ENCODE measurements at regions not wholly inside any gene's neighbourhood (a gene's known extent, or its start where the extent isn't known, plus 50 kb on each side); places are given as distances from the start of the nearest gene placed in this dataset.
"Not testable (repeated sequence)": the region's sequence is repeated elsewhere in the genome, so short reads cannot be mapped to it uniquely, and the experiment has no call there.

DNA sequence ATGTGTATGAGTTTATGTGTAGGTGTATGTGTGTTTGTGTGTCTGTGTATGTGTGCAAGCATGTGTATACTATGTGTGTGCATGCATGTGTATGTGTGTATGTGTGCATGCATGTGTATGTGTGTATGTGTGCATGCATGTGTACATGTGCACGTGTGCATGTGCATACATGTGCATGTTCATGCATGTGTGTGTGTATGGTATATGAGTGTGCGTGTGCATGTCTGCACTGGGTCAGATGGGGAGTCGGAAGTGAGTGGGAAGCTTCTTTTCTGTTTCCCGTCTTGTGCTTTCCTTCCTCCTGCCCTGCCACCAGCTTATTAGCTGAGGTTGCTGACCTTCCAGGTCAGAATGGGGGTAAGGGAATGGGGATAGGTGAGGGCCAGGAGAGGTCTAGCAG, 174.7 kb downstream of the MAP2K4 start:
- H3K36me3 Mint-ChIP-seq: no peaks in the 10 kb centered on the region
- H3K9me3 Mint-ChIP-seq: peaks cover 2 to 4% (median 3%) of the 10 kb centered on the region in 3 donors
- no peak overlapping the region for H3K4me3 Mint-ChIP-seq

DNA sequence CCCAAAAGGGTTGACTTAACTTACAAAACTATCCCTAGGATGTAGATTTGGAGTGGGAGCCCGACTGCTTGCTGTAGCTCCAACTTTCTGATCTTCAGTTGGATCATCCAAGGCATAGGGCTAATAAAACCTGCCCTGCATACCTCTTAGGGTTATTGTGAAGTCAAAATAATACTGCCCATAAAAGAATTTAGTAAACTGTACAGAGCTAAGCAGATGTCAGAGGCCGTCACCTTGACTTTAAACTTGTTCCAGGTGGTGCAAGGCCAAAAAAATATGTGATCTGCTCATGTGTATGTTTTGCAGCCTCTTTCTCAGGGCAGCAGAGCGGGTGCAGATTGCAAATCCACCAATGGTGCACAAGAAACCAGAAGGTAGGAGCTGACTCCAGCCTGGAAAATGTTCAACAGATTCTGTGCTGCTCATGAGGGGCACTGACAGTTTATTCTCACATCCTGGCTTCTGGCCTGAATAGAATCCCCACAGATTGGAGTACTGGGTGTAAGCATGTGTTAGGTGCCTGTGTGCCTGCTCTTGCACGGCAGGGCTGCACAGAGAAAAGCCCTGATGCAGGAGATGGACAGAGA, 180.7 kb downstream of the MAP2K4 start:
- no peaks in the 10 kb centered on the region for H3K4me1 Mint-ChIP-seq
- H3K36me3 Mint-ChIP-seq: no peaks in the 10 kb centered on the region
- H3K27me3 Mint-ChIP-seq: no peaks in the 10 kb centered on the region
- peak overlapping the region in 1 of 3 donors; percentile 15 for H3K27ac Mint-ChIP-seq
- no peak overlapping the region for H3K4me3 Mint-ChIP-seq
- peaks cover 0 to 2% (median 0%) of the 10 kb centered on the region in 3 donors for H3K9me3 Mint-ChIP-seq

More for the DNA sequence above, 174.7 kb downstream of the MAP2K4 start:
- H3K4me1 Mint-ChIP-seq: peaks cover 0 to 2% (median 0%) of the 10 kb centered on the region in 3 donors
- H3K27ac Mint-ChIP-seq: no peak overlapping the region
- H3K27me3 Mint-ChIP-seq: no peaks in the 10 kb centered on the region

DNA sequence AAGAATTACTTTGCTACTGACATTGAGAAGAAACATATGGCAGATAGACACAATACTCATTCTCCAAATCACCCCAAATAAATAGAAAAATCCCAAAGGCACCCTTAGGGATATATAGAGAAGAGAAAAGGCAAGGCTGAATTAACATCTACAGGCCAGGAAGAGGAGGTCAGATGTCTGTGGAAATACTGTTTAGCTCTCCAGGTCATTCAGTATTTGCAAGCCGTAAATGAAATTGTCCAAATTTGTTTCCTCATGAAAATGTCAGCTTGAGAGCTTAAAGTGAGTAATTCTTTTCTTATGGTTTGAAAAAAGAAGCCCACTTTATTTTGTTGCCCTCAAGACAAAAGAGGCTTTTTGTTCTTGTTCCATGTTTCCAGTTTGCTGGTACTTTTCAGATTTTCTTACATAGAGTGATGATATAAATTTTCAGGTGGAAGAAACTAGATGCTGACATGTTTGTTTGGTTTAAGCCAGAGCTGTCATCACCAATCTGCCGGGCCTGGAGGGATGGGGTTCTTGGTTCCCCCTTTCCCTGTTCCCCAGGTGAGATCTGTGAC, 189.0 kb downstream of the MAP2K4 start:
- H3K4me3 Mint-ChIP-seq: no peak overlapping the region
- H3K9me3 Mint-ChIP-seq: peaks cover 0 to 3% (median 0%) of the 10 kb centered on the region in 3 donors
- no peak overlapping the region for H3K27ac Mint-ChIP-seq
- H3K36me3 Mint-ChIP-seq: no peaks in the 10 kb centered on the region
- H3K4me1 Mint-ChIP-seq: peaks cover 0 to 1% (median 0%) of the 10 kb centered on the region in 3 donors
- peaks cover 2% of the 10 kb centered on the region for H3K27me3 Mint-ChIP-seq

DNA sequence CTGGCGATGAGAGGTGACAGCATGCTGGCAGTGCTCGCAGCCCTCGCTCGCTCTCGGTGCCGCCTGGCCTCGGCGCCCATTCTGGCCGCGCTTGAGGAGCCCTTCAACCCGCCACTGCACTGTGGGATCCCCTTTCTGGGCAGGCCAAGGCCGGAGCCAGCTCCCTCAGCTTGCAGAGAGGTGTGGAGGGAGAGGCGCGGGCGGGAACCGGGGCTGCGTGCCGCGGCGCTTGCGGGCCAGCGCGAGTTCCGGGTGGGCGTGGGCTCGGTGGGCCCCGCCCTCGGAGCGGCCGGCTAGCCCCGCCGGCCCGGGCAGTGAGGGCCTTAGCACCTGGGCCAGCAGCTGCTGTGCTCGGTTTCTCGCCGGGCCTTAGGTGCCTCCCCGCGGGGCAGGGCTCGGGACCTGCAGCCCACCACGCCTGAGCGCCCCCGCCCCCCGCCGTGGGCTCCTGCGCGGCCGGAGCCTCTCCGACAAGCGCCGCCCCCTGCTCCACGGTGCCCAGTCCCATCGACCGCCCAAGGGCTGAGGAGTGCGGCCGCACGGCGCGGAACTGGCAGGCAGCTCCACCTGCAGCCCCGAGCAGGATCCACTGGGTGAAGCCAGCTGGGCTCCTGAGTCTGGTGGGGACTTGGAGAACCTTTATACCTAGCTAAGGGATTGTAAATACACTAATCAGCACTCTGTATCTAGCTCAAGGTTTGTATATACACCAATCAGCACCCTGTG, 200.2 kb downstream of the MAP2K4 start:
- H3K4me3 Mint-ChIP-seq, H3K9me3 Mint-ChIP-seq, H3K27me3 Mint-ChIP-seq, H3K36me3 Mint-ChIP-seq, H3K4me1 Mint-ChIP-seq, H3K27ac Mint-ChIP-seq: not testable (repeated sequence)

DNA sequence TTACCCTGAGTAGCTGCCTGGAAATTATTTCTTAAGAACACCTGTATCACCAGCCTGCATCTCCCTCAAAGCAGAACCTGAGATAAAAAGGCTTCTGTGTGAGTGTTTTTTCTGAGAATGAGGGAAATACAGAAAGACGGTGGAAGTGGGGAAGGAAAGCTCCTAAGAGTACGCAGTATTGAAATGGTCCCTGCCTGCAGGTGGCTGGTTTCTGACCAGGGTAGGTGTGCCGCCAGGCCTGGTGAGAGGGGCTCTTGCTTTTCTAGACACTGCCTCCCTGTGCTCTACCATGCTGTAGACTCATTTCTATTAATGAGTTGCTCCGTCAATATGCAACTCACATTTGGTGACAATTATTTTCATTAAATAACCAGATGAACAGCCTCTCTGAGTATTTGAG, 201.7 kb downstream of the MAP2K4 start:
- Mint-ChIP-seq H3K27me3 (peaks cover 7% of the 10 kb centered on the region), H3K9me3 (peaks cover 3 to 9% (median 3%) of the 10 kb centered on the region in 3 donors), H3K27ac (no peak overlapping the region), H3K4me3 (no peak overlapping the region), H3K36me3 (no peaks in the 10 kb centered on the region), H3K4me1 (no peaks in the 10 kb centered on the region)

DNA sequence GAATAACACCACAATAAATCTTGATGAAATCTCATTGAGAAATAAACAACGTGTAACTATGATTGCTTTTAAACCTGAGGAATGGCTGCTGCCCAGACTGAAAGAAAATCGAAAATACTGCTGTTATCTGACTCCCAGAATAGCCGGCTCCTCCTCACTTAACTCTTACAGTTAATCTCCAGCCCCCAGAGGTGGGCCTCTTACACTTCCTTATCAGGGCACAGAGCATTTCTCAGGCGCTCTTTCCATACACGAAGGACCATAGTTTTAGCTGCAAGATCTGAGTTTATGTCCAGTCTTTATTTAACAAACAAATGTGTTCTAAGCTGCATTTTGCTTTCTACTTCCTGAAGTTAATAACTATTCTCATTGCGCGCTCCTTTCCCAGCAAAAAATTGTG, 206.9 kb downstream of the MAP2K4 start:
- peaks cover 2% of the 10 kb centered on the region for H3K27me3 Mint-ChIP-seq

DNA sequence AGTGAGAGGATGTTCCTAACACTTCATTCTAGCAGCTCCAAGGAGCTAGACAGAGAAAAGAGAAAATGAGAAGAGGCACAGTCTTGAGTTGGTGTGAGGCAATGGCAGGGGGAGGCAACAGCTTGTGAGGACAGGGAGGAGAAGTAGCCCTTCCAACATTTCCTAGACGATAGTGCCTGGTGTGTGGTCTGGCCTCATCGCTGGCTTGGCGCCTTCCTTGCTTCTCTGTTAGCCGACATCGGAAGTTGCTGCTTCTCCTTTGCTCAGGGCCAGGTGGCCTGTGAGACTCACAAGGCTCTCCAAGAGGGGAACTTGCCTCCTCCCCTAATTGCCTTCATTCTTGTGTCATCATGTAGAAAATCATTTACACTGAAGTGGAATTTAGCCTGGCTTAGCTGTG, 208.7 kb downstream of the MAP2K4 start:
- peaks cover 2% of the 10 kb centered on the region for H3K27me3 Mint-ChIP-seq
- H3K27ac Mint-ChIP-seq: no peak overlapping the region
- H3K9me3 Mint-ChIP-seq: peaks cover 0 to 6% (median 0%) of the 10 kb centered on the region in 3 donors
- no peak overlapping the region for H3K4me3 Mint-ChIP-seq
- H3K4me1 Mint-ChIP-seq: no peaks in the 10 kb centered on the region
- peaks cover 1% of the 10 kb centered on the region for H3K36me3 Mint-ChIP-seq

More for the DNA sequence above, 206.9 kb downstream of the MAP2K4 start:
- Mint-ChIP-seq H3K4me1 (no peaks in the 10 kb centered on the region), H3K9me3 (peaks cover 0 to 2% (median 0%) of the 10 kb centered on the region in 3 donors), H3K4me3 (no peak overlapping the region), H3K27ac (no peak overlapping the region), H3K36me3 (no peaks in the 10 kb centered on the region)

DNA sequence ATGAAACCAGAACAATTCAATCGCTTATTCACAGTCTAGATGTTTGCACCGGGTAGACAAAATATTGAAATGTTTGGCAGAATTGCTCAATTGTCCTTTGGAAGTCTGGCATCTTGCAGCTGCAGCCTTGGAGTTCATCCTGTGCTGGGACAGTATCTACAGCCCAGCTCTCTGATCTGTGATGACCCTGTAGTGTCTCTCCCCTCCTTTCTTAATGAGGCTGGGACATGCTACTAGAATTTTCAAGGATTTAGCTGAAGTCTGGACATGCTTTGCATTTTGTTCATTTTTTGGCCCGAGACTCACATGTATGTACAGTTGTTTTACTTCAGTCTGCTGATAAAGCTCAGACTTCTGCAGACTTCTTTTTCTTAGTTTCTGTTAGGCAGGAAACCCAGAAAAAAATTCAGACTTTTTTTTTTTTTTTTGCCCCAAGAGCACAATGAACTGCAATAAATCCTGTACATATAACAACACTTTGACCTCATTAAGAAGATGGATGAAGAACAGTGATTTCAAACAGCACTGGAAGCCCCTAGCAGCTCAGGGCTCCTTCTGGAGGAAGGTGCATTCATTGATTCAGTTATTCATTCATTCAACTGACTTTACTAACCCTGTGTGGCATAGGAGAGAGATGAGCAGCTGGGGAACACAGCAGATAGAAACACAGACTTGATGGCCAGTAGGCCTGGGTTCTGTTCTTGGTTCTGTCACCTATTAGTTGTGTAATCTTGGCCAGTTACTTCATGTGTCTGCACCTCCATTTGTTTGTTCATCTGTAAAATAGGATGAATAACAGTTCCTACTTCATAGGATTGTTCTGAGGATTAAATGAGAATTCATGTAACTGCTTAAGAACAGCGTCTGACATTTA, 210.0 kb downstream of the MAP2K4 start:
- H3K27ac Mint-ChIP-seq: no peak overlapping the region
- peaks cover 2% of the 10 kb centered on the region for H3K27me3 Mint-ChIP-seq
- peaks cover 1% of the 10 kb centered on the region for H3K36me3 Mint-ChIP-seq
- H3K4me1 Mint-ChIP-seq: no peaks in the 10 kb centered on the region
- H3K4me3 Mint-ChIP-seq: no peak overlapping the region
- peaks cover 0 to 6% (median 0%) of the 10 kb centered on the region in 3 donors for H3K9me3 Mint-ChIP-seq

DNA sequence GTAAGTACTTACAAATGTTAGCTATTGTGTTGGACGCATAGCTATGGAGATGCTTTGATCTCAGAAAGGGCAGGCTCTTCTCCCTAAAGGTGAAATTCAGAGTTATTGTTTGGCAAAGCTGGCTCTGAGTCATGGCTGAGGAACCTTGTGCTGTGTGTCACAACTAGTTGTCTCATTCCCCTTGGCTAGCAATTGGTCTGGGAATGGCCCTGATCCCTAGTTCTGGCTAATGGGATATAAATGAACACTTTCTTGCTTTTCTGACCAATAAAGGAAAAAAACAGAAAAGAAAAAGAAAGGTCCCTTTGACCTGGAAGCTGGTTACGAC, 210.6 kb downstream of the MAP2K4 start:
- peaks cover 1% of the 10 kb centered on the region for H3K36me3 Mint-ChIP-seq
- no peak overlapping the region for H3K27ac Mint-ChIP-seq
- no peaks in the 10 kb centered on the region for H3K4me1 Mint-ChIP-seq
- peaks cover 0 to 6% (median 0%) of the 10 kb centered on the region in 3 donors for H3K9me3 Mint-ChIP-seq
- no peak overlapping the region for H3K4me3 Mint-ChIP-seq
- H3K27me3 Mint-ChIP-seq: no peaks in the 10 kb centered on the region

DNA sequence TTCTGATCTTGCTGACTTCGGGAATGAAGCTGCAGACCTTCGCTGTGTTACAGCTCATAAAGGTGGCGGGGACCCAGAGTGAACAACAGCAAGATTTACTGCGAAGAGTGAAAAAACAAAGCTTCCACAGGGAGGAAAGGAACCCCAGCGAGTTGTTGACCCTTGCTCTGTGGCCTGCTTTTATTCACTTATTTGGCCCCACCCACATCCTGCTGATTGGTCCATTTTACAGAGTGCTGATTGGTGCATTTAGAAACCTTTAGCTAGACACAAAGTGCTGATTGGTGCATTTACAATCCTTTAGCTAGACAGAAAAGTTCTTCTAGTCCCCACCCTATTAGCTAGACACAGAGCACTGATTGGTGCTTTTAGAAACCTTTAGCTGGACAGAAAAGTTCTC, 218.3 kb downstream of the MAP2K4 start:
- H3K9me3 Mint-ChIP-seq, H3K4me3 Mint-ChIP-seq, H3K27ac Mint-ChIP-seq, H3K4me1 Mint-ChIP-seq, H3K27me3 Mint-ChIP-seq, H3K36me3 Mint-ChIP-seq: not testable (repeated sequence)

DNA sequence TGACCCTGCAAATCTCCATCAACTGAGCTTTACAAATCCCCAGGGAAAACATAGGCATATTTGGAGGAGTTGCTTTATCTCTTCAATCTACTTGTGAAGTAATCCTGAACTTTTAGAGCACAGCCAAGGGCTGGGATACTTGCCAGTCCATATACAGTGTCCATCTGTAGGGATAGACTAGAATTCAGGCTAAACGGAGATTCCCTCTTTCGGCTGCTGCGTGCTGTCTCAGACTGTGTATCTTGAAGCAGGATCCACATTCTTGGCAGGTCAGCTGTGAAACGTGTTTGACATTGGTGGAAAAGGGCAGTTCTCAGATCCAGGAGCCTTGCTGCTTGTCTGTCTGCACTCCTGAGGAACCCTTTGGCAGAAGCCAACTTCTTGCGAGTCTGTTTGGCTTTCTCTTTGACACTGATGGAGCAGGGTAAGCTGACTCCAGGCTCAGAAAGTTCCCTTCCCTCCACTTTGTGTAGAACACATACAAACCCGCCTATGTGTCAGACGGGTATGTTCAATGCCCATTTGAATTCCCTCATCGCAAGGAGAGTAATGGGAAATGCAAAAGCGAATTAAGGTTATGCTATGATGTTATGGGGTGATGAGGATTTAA, 221.8 kb downstream of the MAP2K4 start:
- Mint-ChIP-seq H3K9me3 (no peaks in the 10 kb centered on the region), H3K27ac (no peak overlapping the region), H3K36me3 (no peaks in the 10 kb centered on the region), H3K27me3 (peaks cover 4% of the 10 kb centered on the region), H3K4me3 (no peak overlapping the region), H3K4me1 (no peaks in the 10 kb centered on the region)

DNA sequence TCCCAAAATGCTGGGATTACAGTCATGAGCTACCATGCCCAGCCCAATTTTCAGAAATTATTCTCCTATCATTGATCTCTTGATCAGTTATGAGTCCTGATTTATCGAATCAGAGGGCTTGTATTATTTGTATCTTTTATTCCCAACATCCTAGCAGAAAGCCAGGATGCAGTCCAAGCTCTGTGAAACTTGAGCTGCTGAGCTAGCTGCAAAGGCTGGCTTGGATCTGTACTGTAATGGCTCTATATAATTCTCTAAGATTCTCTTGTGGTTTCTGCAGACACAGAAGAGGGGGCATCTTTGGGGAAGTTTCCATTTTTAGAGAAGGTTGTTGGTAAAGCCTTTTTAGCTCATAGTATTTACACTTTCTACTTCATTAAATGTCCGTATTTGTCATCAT, 227.1 kb downstream of the MAP2K4 start:
- Mint-ChIP-seq H3K36me3 (no peaks in the 10 kb centered on the region), H3K4me3 (no peak overlapping the region), H3K9me3 (no peaks in the 10 kb centered on the region), H3K4me1 (peaks cover 0 to 1% (median 0%) of the 10 kb centered on the region in 3 donors), H3K27ac (no peak overlapping the region), H3K27me3 (peaks cover 9% of the 10 kb centered on the region)

DNA sequence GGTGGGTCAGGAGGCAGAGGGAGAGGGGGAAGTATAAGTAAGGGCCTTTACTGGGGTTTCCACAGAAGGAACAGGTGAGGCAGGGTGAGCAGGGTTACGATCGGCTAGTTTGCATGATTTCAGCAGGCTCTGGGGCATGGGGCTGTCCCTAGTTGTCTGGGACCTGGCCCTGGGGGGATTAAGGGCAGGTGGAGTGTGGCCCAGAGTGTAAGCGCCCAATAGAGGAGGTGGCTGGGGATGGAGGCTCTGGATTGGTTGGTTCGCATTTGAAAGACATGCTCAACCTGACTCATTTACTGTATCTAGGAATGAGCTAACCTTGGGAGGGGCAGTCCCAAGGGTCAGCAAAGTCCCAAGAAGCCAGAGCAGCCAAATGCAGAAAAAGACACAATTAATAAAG, 230.3 kb downstream of the MAP2K4 start:
- peak overlapping the region in 1 of 3 donors; percentile 44 for H3K27ac Mint-ChIP-seq
- H3K4me1 Mint-ChIP-seq: peaks cover 0 to 2% (median 0%) of the 10 kb centered on the region in 3 donors
- no peak overlapping the region for H3K4me3 Mint-ChIP-seq

DNA sequence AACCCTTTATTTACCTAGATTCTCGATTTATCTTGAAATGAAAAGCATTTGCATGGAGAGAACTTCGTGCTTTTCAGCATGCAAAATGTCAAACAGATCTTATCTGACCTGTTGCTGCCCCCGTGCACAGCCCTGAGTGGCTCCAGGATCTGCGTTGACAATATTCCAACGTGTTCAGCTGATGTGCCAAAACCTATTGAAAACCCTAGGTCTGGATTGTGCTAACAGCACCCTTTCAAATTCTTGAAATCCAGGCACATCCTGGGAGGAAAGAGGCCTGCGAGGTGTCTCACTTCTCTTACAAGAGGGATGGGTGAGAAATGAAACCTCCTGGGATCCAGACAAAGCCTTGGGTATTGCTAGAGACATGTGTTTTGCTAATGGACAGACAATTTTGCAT, 231.8 kb downstream of the MAP2K4 start:
- H3K27me3 Mint-ChIP-seq: peaks cover 12% of the 10 kb centered on the region
- no peaks in the 10 kb centered on the region for H3K9me3 Mint-ChIP-seq
- H3K36me3 Mint-ChIP-seq: no peaks in the 10 kb centered on the region
- no peak overlapping the region for H3K4me3 Mint-ChIP-seq
- H3K27ac Mint-ChIP-seq: no peak overlapping the region
- peaks cover 0 to 2% (median 0%) of the 10 kb centered on the region in 3 donors for H3K4me1 Mint-ChIP-seq

More for the DNA sequence above, 230.3 kb downstream of the MAP2K4 start:
- no peaks in the 10 kb centered on the region for H3K36me3 Mint-ChIP-seq
- H3K27me3 Mint-ChIP-seq: peaks cover 9% of the 10 kb centered on the region
- H3K9me3 Mint-ChIP-seq: no peaks in the 10 kb centered on the region

DNA sequence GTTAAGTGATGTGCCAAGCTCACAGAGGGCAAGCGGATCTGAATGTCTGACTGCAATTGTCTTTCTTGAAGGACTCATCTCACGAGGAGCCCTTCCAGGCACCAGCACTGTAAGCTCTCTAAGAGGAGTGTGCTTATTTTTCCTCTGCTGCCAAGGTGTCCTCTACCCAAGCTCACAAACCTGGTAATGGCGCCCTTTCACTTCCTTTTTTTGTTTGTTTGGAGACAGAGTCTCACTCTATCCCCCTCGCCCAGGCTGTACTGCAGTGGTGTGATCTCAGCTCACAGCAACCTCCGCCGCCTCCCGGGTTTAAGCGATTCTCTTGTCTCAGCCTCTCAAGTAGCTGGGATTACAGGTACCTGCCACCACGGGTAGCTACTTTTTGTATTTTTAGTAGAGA, 233.8 kb downstream of the MAP2K4 start:
- Mint-ChIP-seq H3K4me3 (no peak overlapping the region), H3K4me1 (peaks cover 0 to 2% (median 0%) of the 10 kb centered on the region in 3 donors)

More for the DNA sequence above, 233.8 kb downstream of the MAP2K4 start:
- Mint-ChIP-seq H3K27ac (no peak overlapping the region), H3K36me3 (no peaks in the 10 kb centered on the region), H3K9me3 (no peaks in the 10 kb centered on the region), H3K27me3 (peaks cover 7% of the 10 kb centered on the region)

Data from IgD-negative memory B cell (primary cell).